WERI-Rb-1 (cell line): ENCODE measurements at regions not wholly inside any gene's neighbourhood (a gene's known extent, or its start where the extent isn't known, plus 50 kb on each side); places are given as distances from the start of the nearest gene placed in this dataset.

Source experiments
- DNase-seq: peaks from one replicate; pipeline ENCODE4 v3.0.0-alpha.2; 2020
- H3K27ac ChIP-seq: fragments of 250-450 bp; sonication (Bioruptor Pico); 2 replicates; pipeline ENCODE4 v1.5.1; 2020; ENCODE audit warnings: mild to moderate bottlenecking, moderate library complexity
- H3K27me3 ChIP-seq: fragments of 250-450 bp; sonication (Bioruptor Pico); 2 replicates; pipeline ENCODE4 v1.5.1; 2021; ENCODE audit warnings: mild to moderate bottlenecking, low read depth, moderate library complexity; ENCODE audit not compliant: insufficient read depth, severe bottlenecking
- H3K36me3 ChIP-seq: fragments of 250-450 bp; sonication (Bioruptor Pico); 2 replicates; pipeline ENCODE4 v1.5.1; 2020; ENCODE audit warnings: mild to moderate bottlenecking, moderate library complexity
- H3K4me3 ChIP-seq: 2 replicates; pipeline ENCODE4 v1.5.1; 2011; ENCODE audit warnings: low read depth, mild to moderate bottlenecking, control low read depth, low read length
- H3K9me3 ChIP-seq: fragments of 250-450 bp; sonication (Bioruptor Pico); 2 replicates; pipeline ENCODE4 v1.5.1; 2021; ENCODE audit warnings: mild to moderate bottlenecking, moderate library complexity; ENCODE audit not compliant: severe bottlenecking
- CTCF ChIP-seq: IDR thresholded peaks from 2 replicates; pipeline ENCODE4 v1.5.1; 2011; ENCODE audit warnings: low read depth, mild to moderate bottlenecking, control low read depth, inconsistent platforms, low read length

GRCh38 chrX:110877326-110877725 lies 81.7 kb upstream of the CHRDL1 start:
- Histone ChIP-seq H3K36me3 (no peaks in the 10 kb centered on the region), H3K4me3 (no peak overlapping the region), H3K27me3 (peaks cover 7% of the 10 kb centered on the region), H3K27ac (no peak overlapping the region), H3K9me3 (peaks cover 8% of the 10 kb centered on the region)
- TF ChIP-seq CTCF, result no peak
- DNase-seq, result no peak

GRCh38 chrX:110871839-110872238 lies 76.2 kb upstream of the CHRDL1 start:
- H3K9me3 ChIP-seq, result no peaks in the 10 kb centered on the region
- H3K27me3 ChIP-seq, result peaks cover 49% of the 10 kb centered on the region
- H3K36me3 ChIP-seq, result no peaks in the 10 kb centered on the region
- no peak overlapping the region for H3K4me3 ChIP-seq
- no peak for DNase-seq
- no peak overlapping the region for H3K27ac ChIP-seq
- no peak for TF ChIP-seq CTCF

- no peak for DNase-seq
- H3K36me3 ChIP-seq, result no peaks in the 10 kb centered on the region
- no peak overlapping the region for H3K27ac ChIP-seq
- H3K4me3 ChIP-seq, result no peak overlapping the region
- TF ChIP-seq CTCF, result no peak
- peaks cover 71% of the 10 kb centered on the region for H3K27me3 ChIP-seq
- H3K9me3 ChIP-seq, result no peaks in the 10 kb centered on the region
Observed at GRCh38 chrX:110866421-110866820, 70.8 kb upstream of the CHRDL1 start.

- no peak for TF ChIP-seq CTCF
- no peak for DNase-seq
- Histone ChIP-seq H3K36me3 (no peaks in the 10 kb centered on the region), H3K27me3 (peaks cover 76% of the 10 kb centered on the region), H3K27ac (no peak overlapping the region), H3K4me3 (no peak overlapping the region), H3K9me3 (no peaks in the 10 kb centered on the region)
Observed at GRCh38 chrX:110863883-110864282, 68.3 kb upstream of the CHRDL1 start.

GRCh38 chrX:110858565-110858964 lies 62.9 kb upstream of the CHRDL1 start:
- no peak for DNase-seq
- Histone ChIP-seq H3K27ac (no peak overlapping the region), H3K27me3 (peaks cover 62% of the 10 kb centered on the region), H3K36me3 (no peaks in the 10 kb centered on the region), H3K4me3 (no peak overlapping the region), H3K9me3 (no peaks in the 10 kb centered on the region)
- no peak for TF ChIP-seq CTCF

- Histone ChIP-seq H3K27ac (no peak overlapping the region), H3K27me3 (peaks cover 46% of the 10 kb centered on the region), H3K4me3 (no peak overlapping the region), H3K9me3 (no peaks in the 10 kb centered on the region), H3K36me3 (no peaks in the 10 kb centered on the region)
- TF ChIP-seq CTCF, result peak; percentile 43
- DNase-seq, result peak; percentile 21
Observed at GRCh38 chrX:110853610-110854009, 58.0 kb upstream of the CHRDL1 start.
